Adrenal gland (tissue), 5 donors: ENCODE measurements at regions not wholly inside any gene's neighbourhood (a gene's known extent, or its start where the extent isn't known, plus 50 kb on each side); places are given as distances from the start of the nearest gene placed in this dataset.

Experiments used
- POLR2A ChIP-seq, 2 donors: fragments of 450-650 bp; IDR thresholded peaks; one replicate each; pipeline ENCODE4 v1.6.1; 2017; ENCODE audit warnings: antibody characterized with exemption in 2 of 2, mild to moderate bottlenecking in 2 of 2, moderate library complexity in 1 of 2
- TF ChIP-seq, protein P1 (sequence below), 6 experiments: fragments of 450-650 bp in 4 of 6; fragments of 200-600 bp in 2 of 6; sonication (generic) in 1 of 6; IDR thresholded peaks; 1 replicate in 5 of 6; 2 replicates in 1 of 6; pipeline versions ENCODE4 v1.5.1 to v1.8.0; 2016 to 2021; ENCODE audit warnings: antibody characterized with exemption in 6 of 6, mild to moderate bottlenecking in 2 of 6, moderate library complexity in 1 of 6
- donor health status: DM: no; HTN: no; CAD: no.

GRCh38 chr20:37640600-37641561 lies 52.9 kb upstream of the CTNNBL1 start:
- no peak for TF ChIP-seq POLR2A (IDR thresholded peaks at IDR 0.05)
- TF ChIP-seq, protein P1, sequence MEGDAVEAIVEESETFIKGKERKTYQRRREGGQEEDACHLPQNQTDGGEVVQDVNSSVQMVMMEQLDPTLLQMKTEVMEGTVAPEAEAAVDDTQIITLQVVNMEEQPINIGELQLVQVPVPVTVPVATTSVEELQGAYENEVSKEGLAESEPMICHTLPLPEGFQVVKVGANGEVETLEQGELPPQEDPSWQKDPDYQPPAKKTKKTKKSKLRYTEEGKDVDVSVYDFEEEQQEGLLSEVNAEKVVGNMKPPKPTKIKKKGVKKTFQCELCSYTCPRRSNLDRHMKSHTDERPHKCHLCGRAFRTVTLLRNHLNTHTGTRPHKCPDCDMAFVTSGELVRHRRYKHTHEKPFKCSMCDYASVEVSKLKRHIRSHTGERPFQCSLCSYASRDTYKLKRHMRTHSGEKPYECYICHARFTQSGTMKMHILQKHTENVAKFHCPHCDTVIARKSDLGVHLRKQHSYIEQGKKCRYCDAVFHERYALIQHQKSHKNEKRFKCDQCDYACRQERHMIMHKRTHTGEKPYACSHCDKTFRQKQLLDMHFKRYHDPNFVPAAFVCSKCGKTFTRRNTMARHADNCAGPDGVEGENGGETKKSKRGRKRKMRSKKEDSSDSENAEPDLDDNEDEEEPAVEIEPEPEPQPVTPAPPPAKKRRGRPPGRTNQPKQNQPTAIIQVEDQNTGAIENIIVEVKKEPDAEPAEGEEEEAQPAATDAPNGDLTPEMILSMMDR (IDR thresholded peaks at IDR 0.05), result no peak
